WTC11 (cell line): ENCODE measurements at regions not wholly inside any gene's neighbourhood (a gene's known extent, or its start where the extent isn't known, plus 50 kb on each side); places are given as distances from the start of the nearest gene placed in this dataset.

Source experiments
- ESRRA ChIP-seq: sonication (generic); formaldehyde crosslinking; IDR thresholded peaks from 2 replicates; pipeline ENCODE4 v1.8.1; 2022; ENCODE audit warnings: mild to moderate bottlenecking, missing genetic modification reagents, borderline replicate concordance
- FOXP1 ChIP-seq: sonication (generic); formaldehyde crosslinking; IDR thresholded peaks from 2 replicates; pipeline ENCODE4 v1.8.0; 2022; ENCODE audit warnings: missing genetic modification reagents, mild to moderate bottlenecking, moderate library complexity, borderline replicate concordance
- NFYB ChIP-seq: sonication (generic); formaldehyde crosslinking; conservative IDR thresholded peaks from 2 replicates; pipeline ENCODE4 v1.8.0; 2022; ENCODE audit warnings: low read depth, missing genetic modification reagents
- NR3C1 ChIP-seq: sonication (generic); formaldehyde crosslinking; conservative IDR thresholded peaks from 2 replicates; pipeline ENCODE4 v1.8.1; 2023; ENCODE audit warnings: low read depth, mild to moderate bottlenecking, missing genetic modification reagents
- ZNF121 ChIP-seq: sonication (generic); formaldehyde crosslinking; IDR thresholded peaks from 2 replicates; pipeline ENCODE4 v1.8.0; 2023; ENCODE audit warnings: missing genetic modification reagents
- ZNF138 ChIP-seq: sonication (generic); formaldehyde crosslinking; conservative IDR thresholded peaks from 2 replicates; pipeline ENCODE4 v1.8.1; 2022; ENCODE audit warnings: mild to moderate bottlenecking, moderate library complexity, missing genetic modification reagents
- ZNF423 ChIP-seq: fragments of 250-450 bp; sonication (Bioruptor Pico); IDR thresholded peaks from 2 replicates; pipeline ENCODE4 v2.1.2; 2022; ENCODE audit warnings: mild to moderate bottlenecking, moderate library complexity
- ZNF671 ChIP-seq: fragments of 250-450 bp; sonication (Bioruptor Pico); IDR thresholded peaks from 2 replicates; pipeline ENCODE4 v1.8.0; 2021; ENCODE audit warnings: mild to moderate bottlenecking
- TF ChIP-seq, protein P1 (sequence below): fragments of 200-600 bp; IDR thresholded peaks from 2 replicates; pipeline ENCODE4 v1.8.0; 2022; ENCODE audit warnings: antibody characterized with exemption
- TF ChIP-seq, protein P2 (sequence below): sonication (generic); formaldehyde crosslinking; IDR thresholded peaks from 2 replicates; pipeline ENCODE4 v1.8.1; 2023; ENCODE audit warnings: mild to moderate bottlenecking, missing genetic modification reagents, moderate library complexity
- TF ChIP-seq, protein P3 (sequence below): sonication (generic); formaldehyde crosslinking; IDR thresholded peaks from 2 replicates; pipeline ENCODE4 v1.8.1; 2023; ENCODE audit warnings: mild to moderate bottlenecking, missing genetic modification reagents, moderate library complexity
- TF ChIP-seq, protein P4 (sequence below): sonication (generic); formaldehyde crosslinking; IDR thresholded peaks from 2 replicates; pipeline ENCODE4 v1.8.0; 2022; ENCODE audit warnings: mild to moderate bottlenecking, missing genetic modification reagents
- TF ChIP-seq, protein P5 (sequence below): sonication (generic); formaldehyde crosslinking; IDR thresholded peaks from 2 replicates; pipeline ENCODE4 v1.8.1; 2022; ENCODE audit warnings: low read depth, missing genetic modification reagents, borderline replicate concordance

DNA sequence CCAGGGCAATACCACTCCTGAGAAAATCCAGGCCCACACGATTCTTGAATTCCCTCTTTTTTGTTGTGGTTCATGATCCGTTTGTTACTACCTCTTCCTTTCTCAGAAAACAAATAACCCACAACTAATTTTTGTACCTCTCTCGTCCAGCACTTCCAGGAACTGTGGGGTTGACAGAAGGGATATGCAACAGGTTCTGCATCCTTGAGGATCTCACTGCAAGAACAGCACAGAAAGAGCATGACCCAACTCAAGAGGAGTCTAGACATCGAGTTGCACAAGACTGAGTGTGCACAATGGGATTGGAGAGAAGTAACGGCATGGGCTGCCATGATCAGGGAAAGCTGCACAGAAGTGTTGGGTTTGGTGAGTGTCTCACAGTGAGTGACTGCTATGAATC lies 533.3 kb downstream of the SOX2 start:
- TF ChIP-seq, protein P1, sequence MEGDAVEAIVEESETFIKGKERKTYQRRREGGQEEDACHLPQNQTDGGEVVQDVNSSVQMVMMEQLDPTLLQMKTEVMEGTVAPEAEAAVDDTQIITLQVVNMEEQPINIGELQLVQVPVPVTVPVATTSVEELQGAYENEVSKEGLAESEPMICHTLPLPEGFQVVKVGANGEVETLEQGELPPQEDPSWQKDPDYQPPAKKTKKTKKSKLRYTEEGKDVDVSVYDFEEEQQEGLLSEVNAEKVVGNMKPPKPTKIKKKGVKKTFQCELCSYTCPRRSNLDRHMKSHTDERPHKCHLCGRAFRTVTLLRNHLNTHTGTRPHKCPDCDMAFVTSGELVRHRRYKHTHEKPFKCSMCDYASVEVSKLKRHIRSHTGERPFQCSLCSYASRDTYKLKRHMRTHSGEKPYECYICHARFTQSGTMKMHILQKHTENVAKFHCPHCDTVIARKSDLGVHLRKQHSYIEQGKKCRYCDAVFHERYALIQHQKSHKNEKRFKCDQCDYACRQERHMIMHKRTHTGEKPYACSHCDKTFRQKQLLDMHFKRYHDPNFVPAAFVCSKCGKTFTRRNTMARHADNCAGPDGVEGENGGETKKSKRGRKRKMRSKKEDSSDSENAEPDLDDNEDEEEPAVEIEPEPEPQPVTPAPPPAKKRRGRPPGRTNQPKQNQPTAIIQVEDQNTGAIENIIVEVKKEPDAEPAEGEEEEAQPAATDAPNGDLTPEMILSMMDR = no peak
- TF ChIP-seq ZNF121 (no peak), ZNF138 (CRISPR knock-in tag) (no peak), ZNF671 (no peak), NFYB (no peak), NR3C1 (CRISPR knock-in tag) (no peak), ESRRA (CRISPR knock-in tag) (no peak), ZNF423 (no peak), FOXP1 (CRISPR knock-in tag) (no peak)
- TF ChIP-seq, protein P2, sequence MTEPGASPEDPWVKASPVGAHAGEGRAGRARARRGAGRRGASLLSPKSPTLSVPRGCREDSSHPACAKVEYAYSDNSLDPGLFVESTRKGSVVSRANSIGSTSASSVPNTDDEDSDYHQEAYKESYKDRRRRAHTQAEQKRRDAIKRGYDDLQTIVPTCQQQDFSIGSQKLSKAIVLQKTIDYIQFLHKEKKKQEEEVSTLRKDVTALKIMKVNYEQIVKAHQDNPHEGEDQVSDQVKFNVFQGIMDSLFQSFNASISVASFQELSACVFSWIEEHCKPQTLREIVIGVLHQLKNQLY (CRISPR knock-in tag) = no peak
- TF ChIP-seq, protein P3, sequence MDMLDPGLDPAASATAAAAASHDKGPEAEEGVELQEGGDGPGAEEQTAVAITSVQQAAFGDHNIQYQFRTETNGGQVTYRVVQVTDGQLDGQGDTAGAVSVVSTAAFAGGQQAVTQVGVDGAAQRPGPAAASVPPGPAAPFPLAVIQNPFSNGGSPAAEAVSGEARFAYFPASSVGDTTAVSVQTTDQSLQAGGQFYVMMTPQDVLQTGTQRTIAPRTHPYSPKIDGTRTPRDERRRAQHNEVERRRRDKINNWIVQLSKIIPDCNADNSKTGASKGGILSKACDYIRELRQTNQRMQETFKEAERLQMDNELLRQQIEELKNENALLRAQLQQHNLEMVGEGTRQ (CRISPR knock-in tag) = no peak
- TF ChIP-seq, protein P4, sequence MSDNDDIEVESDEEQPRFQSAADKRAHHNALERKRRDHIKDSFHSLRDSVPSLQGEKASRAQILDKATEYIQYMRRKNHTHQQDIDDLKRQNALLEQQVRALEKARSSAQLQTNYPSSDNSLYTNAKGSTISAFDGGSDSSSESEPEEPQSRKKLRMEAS = no peak
- TF ChIP-seq, protein P5, sequence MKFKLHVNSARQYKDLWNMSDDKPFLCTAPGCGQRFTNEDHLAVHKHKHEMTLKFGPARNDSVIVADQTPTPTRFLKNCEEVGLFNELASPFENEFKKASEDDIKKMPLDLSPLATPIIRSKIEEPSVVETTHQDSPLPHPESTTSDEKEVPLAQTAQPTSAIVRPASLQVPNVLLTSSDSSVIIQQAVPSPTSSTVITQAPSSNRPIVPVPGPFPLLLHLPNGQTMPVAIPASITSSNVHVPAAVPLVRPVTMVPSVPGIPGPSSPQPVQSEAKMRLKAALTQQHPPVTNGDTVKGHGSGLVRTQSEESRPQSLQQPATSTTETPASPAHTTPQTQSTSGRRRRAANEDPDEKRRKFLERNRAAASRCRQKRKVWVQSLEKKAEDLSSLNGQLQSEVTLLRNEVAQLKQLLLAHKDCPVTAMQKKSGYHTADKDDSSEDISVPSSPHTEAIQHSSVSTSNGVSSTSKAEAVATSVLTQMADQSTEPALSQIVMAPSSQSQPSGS (CRISPR knock-in tag) = no peak
